NCI-H2171 (cell line): ENCODE measurements at regions not wholly inside any gene's neighbourhood (a gene's known extent, or its start where the extent isn't known, plus 50 kb on each side); places are given as distances from the start of the nearest gene placed in this dataset.
A peak's percentile ranks its signal among the peaks of the same experiment; 100 is the strongest.

Source experiments
- DNase-seq: peaks from one replicate; lab custom pipeline; 2025; lab: John Stamatoyannopoulos, UW

GRCh38 chr6:169907419-169908115 is 156.1 kb downstream of the ERMARD start:
- no peak for DNase-seq

- DNase-seq: no peak
Measured at GRCh38 chr6:169906688-169907418, 155.4 kb downstream of the ERMARD start.

- no peak for DNase-seq
Measured at GRCh38 chr6:169906004-169906687, 154.7 kb downstream of the ERMARD start.

GRCh38 chr6:169905041-169905807 is 153.8 kb downstream of the ERMARD start:
- DNase-seq: no peak

- DNase-seq: no peak
Measured at GRCh38 chr6:169904051-169904922, 152.9 kb downstream of the ERMARD start.

- no peak for DNase-seq
Measured at GRCh38 chr6:169903122-169903521, 151.7 kb downstream of the ERMARD start.

- no peak for DNase-seq
Measured at GRCh38 chr6:169902604-169903003, 151.2 kb downstream of the ERMARD start.

GRCh38 chr6:169902070-169902469 is 150.6 kb downstream of the ERMARD start:
- DNase-seq: no peak

- DNase-seq: no peak
Measured at GRCh38 chr6:169899481-169900145, 148.2 kb downstream of the ERMARD start.

- no peak for DNase-seq
Measured at GRCh38 chr6:169898788-169899480, 147.5 kb downstream of the ERMARD start.

- no peak for DNase-seq
Measured at GRCh38 chr6:169897601-169898358, 146.4 kb downstream of the ERMARD start.

- DNase-seq: no peak
Measured at GRCh38 chr6:169896826-169897456, 145.5 kb downstream of the ERMARD start.

GRCh38 chr6:169895926-169896761 is 144.7 kb downstream of the ERMARD start:
- DNase-seq: no peak

- peak; percentile 7 for DNase-seq
Measured at GRCh38 chr6:169895000-169895759, 143.8 kb downstream of the ERMARD start.

GRCh38 chr6:169894377-169894960 is 143.0 kb downstream of the ERMARD start:
- DNase-seq: no peak

- no peak for DNase-seq
Measured at GRCh38 chr6:169893624-169894023, 142.2 kb downstream of the ERMARD start.

- no peak for DNase-seq
Measured at GRCh38 chr6:169891846-169892245, 140.4 kb downstream of the ERMARD start.
